Right ventricle myocardium superior (tissue), 1 donor: ENCODE measurements at regions not wholly inside any gene's neighbourhood (a gene's known extent, or its start where the extent isn't known, plus 50 kb on each side); places are given as distances from the start of the nearest gene placed in this dataset.
"Not testable (repeated sequence)": the region's sequence is repeated elsewhere in the genome, so short reads cannot be mapped to it uniquely, and the experiment has no call there.

Experiments
- ATAC-seq: fragments of 200-7000 bp; cut with Tn5 transposase; one replicate; pipeline ENCODE4 v1.9.1; 2020; ENCODE audit warnings: mild to moderate bottlenecking; ENCODE audit not compliant: poor library complexity
- DNase-seq: peaks from one replicate; pipeline ENCODE4 v3.0.0-alpha.2; 2020
- intact Hi-C: fragments of 100-400 bp; cut with DNase I; formaldehyde crosslinking; loops from one replicate; pipeline ENCODE4 v1.11.2; 2022
- donor health status: DM: no; HTN: yes; CAD: no; lungs with severe emphysema.

DNA sequence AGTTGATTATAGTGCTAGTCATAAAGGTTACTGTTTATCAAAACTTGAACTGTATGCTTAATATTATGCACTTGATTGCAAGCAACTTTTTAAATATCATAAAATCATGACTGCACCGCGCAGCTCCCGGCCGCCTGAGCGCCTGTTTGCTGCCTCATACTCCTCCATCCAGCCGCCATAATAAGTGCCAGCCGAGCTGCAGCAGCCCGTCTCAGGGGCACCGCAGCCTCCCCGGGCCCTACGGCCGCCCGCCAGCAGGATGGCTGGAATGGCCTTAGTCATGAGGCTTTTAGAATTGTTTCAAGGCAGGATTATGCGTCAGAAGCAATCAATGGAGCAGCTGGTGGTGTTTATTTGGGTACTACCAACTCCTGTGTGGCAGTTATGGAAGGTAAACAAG, 337.2 kb downstream of the PAX3 start:
- DNase-seq (no peak), ATAC-seq (no peak)
- intact Hi-C loops: no loop called here

GRCh38 chr2:221958224-221958623, 340.6 kb downstream of the PAX3 start:
- no peak for ATAC-seq
- intact Hi-C loops: no loop called here
- no peak for DNase-seq

GRCh38 chr2:221948076-221948475, 350.7 kb downstream of the PAX3 start:
- intact Hi-C loops: no loop called here
- DNase-seq: no peak
- no peak for ATAC-seq

DNA sequence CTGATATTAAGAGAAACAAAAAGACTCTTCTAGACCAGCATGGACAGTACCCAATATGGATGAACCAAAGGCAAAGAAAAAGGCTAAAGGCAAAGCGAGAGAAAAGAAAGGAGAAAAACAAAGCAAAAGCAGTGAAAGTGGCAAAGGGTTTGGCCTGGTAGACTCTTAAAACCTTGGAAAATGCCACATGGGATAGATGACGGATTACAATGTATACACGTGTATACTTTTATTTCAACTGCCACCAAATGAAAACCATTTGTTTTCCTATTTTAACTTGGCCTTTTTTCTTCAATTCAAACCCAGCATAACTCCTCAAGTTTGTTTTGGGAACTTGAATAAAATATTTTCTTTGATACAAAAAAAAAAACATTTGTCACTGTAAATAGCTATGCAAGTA, 354.3 kb downstream of the PAX3 start:
- ATAC-seq, intact Hi-C loops, DNase-seq: not testable (repeated sequence)

DNA sequence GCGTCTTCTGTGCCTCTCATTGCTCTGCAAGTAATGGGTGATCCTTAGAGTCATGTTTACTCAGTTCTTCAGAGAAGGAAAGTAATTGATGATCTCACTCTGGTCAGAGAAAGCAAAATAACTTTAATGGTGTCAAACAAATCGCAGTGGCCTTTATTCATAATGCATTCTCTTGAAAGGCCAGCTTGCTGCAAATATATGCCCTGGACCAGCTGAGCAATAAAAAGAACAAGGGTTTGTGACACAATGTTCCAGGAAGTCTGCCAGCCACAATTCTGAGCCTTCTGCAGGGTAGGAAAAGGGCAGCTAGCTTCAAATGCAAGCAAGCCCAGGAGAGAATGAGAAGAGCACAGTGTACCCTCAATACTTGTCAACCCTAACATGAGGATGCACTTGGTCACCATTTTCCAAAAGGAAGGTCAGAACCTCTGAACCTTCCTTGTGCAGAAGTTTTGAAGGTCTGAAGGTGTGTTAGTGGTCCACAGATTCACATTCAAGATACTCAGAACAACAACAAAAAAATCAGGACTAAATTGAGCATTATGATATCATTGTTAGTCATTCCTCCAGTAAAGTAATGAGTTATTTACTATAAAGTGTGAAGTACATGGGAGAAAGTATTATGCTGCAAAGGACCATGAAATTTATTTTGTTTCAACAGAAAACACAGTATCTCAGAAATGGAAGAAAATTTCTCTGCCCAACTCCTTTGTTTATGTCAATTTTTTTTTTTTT, 355.6 kb downstream of the PAX3 start:
- intact Hi-C loops: no loop called here
- no peak for DNase-seq
- ATAC-seq: peak; percentile 93

GRCh38 chr2:221931251-221931991, 359.3 kb upstream of the EPHA4 start:
- intact Hi-C loops: no loop called here
- DNase-seq: no peak
- ATAC-seq: no peak

- intact Hi-C loops: no loop called here
- DNase-seq (no peak), ATAC-seq (no peak)
Measured at GRCh38 chr2:221929259-221929658, 357.2 kb upstream of the EPHA4 start.

- intact Hi-C loops: no loop called here
- no peak for DNase-seq
- no peak for ATAC-seq
Measured at GRCh38 chr2:221926327-221926726, 354.2 kb upstream of the EPHA4 start.

GRCh38 chr2:221924576-221924975, 352.5 kb upstream of the EPHA4 start:
- ATAC-seq (no peak), DNase-seq (no peak)
- intact Hi-C loops: no loop called here

GRCh38 chr2:221915926-221916325, 343.8 kb upstream of the EPHA4 start:
- intact Hi-C loops: no loop called here

GRCh38 chr2:221914334-221914880, 342.3 kb upstream of the EPHA4 start:
- intact Hi-C loops: no loop called here

More at GRCh38 chr2:221915926-221916325, 343.8 kb upstream of the EPHA4 start:
- DNase-seq (no peak), ATAC-seq (no peak)

GRCh38 chr2:221911890-221912289, 339.8 kb upstream of the EPHA4 start:
- DNase-seq: no peak
- intact Hi-C loops: no loop called here
- ATAC-seq: no peak

More at GRCh38 chr2:221914334-221914880, 342.3 kb upstream of the EPHA4 start:
- ATAC-seq: no peak
- no peak for DNase-seq

DNA sequence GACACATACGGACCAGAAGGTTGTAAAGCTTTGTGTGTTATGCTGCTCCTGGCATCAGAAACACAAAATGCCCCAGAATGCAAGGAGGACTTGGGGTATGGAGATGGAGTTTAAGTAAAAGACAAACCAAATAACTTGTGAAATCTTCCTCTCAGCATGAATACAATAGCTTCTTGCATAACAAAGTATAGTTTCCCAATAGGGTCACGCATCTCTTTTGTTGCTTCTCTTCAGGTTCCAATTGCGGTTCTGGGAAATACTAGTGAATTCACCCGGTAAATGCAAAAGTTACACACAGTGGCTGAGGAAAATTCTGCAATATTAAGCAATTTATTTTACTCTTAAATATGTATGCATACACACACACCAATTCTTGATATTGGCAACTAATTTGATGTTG, 339.2 kb upstream of the EPHA4 start:
- no peak for ATAC-seq
- intact Hi-C loops: no loop called here

GRCh38 chr2:221908518-221908917, 336.4 kb upstream of the EPHA4 start:
- intact Hi-C loops: no loop called here
- ATAC-seq (no peak), DNase-seq (no peak)

More for the DNA sequence above, 339.2 kb upstream of the EPHA4 start:
- no peak for DNase-seq

DNA sequence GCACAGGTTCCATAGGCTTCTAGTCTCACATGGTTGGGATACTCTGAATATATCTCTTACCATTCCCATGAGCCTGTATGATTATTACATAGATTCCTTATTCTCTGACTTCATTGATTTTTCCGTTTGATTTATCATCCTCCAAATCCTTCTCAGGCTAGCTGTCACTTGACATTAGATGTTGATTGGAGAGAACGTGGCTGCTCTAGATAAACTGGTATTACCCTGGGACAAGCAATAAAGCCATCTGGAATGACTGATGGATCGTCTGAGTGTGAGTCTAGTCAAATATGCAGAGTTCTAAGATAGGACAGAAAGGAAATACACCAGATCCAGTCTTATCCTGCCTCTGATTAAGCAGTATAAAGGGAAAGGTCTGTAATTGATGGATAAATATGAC, 325.6 kb upstream of the EPHA4 start:
- intact Hi-C loops: no loop called here
- DNase-seq: no peak
- no peak for ATAC-seq

DNA sequence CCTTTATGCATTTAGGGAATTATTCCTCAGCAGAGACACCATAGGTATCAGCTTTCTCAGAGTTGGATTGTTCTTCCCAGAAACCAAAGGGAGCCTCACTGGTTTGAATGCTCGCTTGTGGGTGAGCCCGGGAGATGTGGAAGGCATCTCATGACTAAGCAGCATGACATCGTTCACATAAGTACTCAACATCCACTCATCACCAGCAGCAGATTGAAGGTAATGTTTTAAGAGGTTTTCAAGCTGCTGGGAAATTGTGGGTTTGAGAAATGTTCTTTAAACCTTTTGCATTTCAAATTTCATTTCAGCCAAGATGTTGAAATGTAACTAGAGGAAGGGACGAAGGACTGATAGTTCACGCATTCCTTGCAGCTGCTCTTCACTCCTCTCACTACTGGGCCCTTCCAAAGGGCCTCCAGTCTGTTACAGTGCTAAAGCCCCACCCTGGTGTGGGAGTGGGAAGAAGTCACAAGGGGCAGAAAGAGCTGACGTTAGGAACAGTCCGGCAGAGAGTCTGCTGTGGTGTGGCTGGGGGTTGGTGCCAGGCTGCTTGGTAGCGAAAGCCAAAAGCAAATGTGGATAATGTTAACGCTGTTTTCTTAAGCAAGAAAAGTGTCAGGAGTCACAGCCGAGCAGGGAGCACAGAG, 324.5 kb upstream of the EPHA4 start:
- ATAC-seq (peak; percentile 71), DNase-seq (peak; percentile 61)
- intact Hi-C loops: no loop called here

GRCh38 chr2:221895366-221896121, 323.4 kb upstream of the EPHA4 start:
- no peak for DNase-seq
- ATAC-seq: no peak

DNA sequence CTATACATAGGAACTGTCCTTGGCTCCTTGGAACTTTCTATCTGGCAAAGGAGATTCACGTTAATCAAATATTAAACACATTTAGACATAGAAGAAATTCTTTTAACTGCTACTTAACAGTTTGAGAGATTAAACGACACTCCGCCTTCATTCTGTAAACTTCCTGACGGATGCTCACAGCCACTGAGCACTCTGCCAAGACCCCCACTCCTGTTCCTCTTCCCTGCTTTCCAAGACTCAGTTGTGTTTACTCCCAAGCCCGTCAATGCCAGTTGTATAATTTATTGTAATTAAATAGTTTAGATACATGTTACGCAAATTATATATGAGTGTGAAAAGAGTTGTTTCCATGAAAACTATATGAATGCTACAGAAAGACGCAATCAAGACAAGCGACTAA, 321.4 kb upstream of the EPHA4 start:
- intact Hi-C loops: no loop called here
- no peak for DNase-seq
- ATAC-seq: no peak

More at GRCh38 chr2:221895366-221896121, 323.4 kb upstream of the EPHA4 start:
- intact Hi-C loops: no loop called here

- DNase-seq: not testable (repeated sequence)
Measured at GRCh38 chr2:221892006-221892405, 319.9 kb upstream of the EPHA4 start.

More at GRCh38 chr2:221892006-221892405, 319.9 kb upstream of the EPHA4 start:
- intact Hi-C loops, ATAC-seq: not testable (repeated sequence)
